PC-9 (cell line): ENCODE measurements at regions not wholly inside any gene's neighbourhood (a gene's known extent, or its start where the extent isn't known, plus 50 kb on each side); places are given as distances from the start of the nearest gene placed in this dataset.

Experiments
- BruUV-seq: library from RNA; stranded (reverse); fragments of 400-500 nt; replicated peaks from 2 replicates; lab custom pipeline; 2021; lab: Mats Ljungman, UMichigan
- CTCF ChIA-PET: fragments of 300-600 bp; sonication (Branson Sonifier 250); formaldehyde crosslinking; loops from one replicate; lab custom pipeline; 2022; ENCODE audit warnings: antibody characterized with exemption; lab: Charles Lee
- POLR2A ChIA-PET: fragments of 300-600 bp; sonication (Branson Sonifier 250); formaldehyde crosslinking; loops from one replicate; lab custom pipeline; 2022; ENCODE audit warnings: antibody characterized with exemption; ENCODE audit not compliant: unreplicated experiment; lab: Charles Lee
- DNase-seq, 2 experiments: peaks; one replicate each; pipeline versions ENCODE4 v3.0.0 to v3.0.0-alpha.2; 2015 to 2022; ENCODE audit warnings: mixed read lengths in 1 of 2
- H2AFZ ChIP-seq: fragments of 200-600 bp; sonication (generic); 2 replicates; pipeline ENCODE4 v1.8.1; 2017; ENCODE audit warnings: antibody characterized with exemption
- H3F3A ChIP-seq: fragments of 200-600 bp; sonication (generic); 2 replicates; pipeline ENCODE4 v1.8.1; 2017; ENCODE audit warnings: antibody characterized with exemption, mild to moderate bottlenecking, low read depth; ENCODE audit not compliant: insufficient read depth
- H3K27ac ChIP-seq: fragments of 200-600 bp; sonication (generic); 2 replicates; pipeline ENCODE4 v1.6.1; 2016; ENCODE audit warnings: mixed run types
- H3K27me3 ChIP-seq: fragments of 200-600 bp; sonication (generic); 2 replicates; pipeline ENCODE4 v1.6.1; 2016; ENCODE audit warnings: low read depth, mixed run types; ENCODE audit not compliant: insufficient read depth
- H3K36me3 ChIP-seq: fragments of 200-600 bp; sonication (generic); 2 replicates; pipeline ENCODE4 v1.6.1; 2016; ENCODE audit warnings: low read depth, mixed run types
- H3K4me1 ChIP-seq: fragments of 200-600 bp; sonication (generic); replicated peaks from 2 replicates; pipeline ENCODE4 v1.6.1; 2016; ENCODE audit warnings: mixed run types; ENCODE audit not compliant: insufficient read depth
- H3K4me2 ChIP-seq: fragments of 200-600 bp; sonication (generic); 2 replicates; pipeline ENCODE4 v1.6.1; 2017; ENCODE audit warnings: mixed run types
- H3K4me3 ChIP-seq: fragments of 200-600 bp; sonication (generic); 2 replicates; pipeline ENCODE4 v1.6.1; 2016; ENCODE audit warnings: mixed run types
- H3K79me2 ChIP-seq: fragments of 200-600 bp; sonication (generic); 2 replicates; pipeline ENCODE4 v1.6.1; 2017; ENCODE audit warnings: low read depth, mixed run types
- H3K9me2 ChIP-seq: fragments of 200-600 bp; sonication (generic); 2 replicates; pipeline ENCODE4 v1.8.1; 2017; ENCODE audit warnings: mild to moderate bottlenecking; ENCODE audit not compliant: insufficient read depth
- H3K9me3 ChIP-seq: fragments of 200-600 bp; sonication (generic); 2 replicates; pipeline ENCODE4 v1.8.1; 2016; ENCODE audit warnings: low read depth; ENCODE audit not compliant: insufficient read depth
- H4K20me1 ChIP-seq: fragments of 200-600 bp; sonication (generic); 2 replicates; pipeline ENCODE4 v1.8.1; 2017; ENCODE audit not compliant: insufficient read depth
- CTCF ChIP-seq: fragments of 200-600 bp; sonication (generic); conservative IDR thresholded peaks from 2 replicates; pipeline ENCODE4 v1.6.1; 2017; ENCODE audit warnings: mixed run types, antibody characterized with exemption, mild to moderate bottlenecking, moderate library complexity
- EZH2 ChIP-seq: fragments of 200-600 bp; sonication (generic); IDR thresholded peaks from 2 replicates; pipeline ENCODE4 v1.8.0; 2017; ENCODE audit warnings: antibody characterized with exemption, low read depth
- intact Hi-C: fragments of 100-400 bp; cut with micrococcal nuclease; formaldehyde crosslinking; loops from one replicate; pipeline ENCODE4 v1.10.0; 2022; ENCODE audit not compliant: unreplicated experiment

- H3K4me3 ChIP-seq, result no peak overlapping the region
- intact Hi-C loops, result loop anchor here (5.0 kb wide), 1 partner anchor 1489 kb away; the partner anchor contains the start of gene PTPRT
- H3K79me2 ChIP-seq, result no peaks in the 10 kb centered on the region
- peak in 1 of 2 experiments; percentile 5 for DNase-seq
- no TSS peak for BruUV-seq
- no peak overlapping the region for H3K4me2 ChIP-seq
- peaks cover 12% of the 10 kb centered on the region for H3F3A ChIP-seq
- no peaks in the 10 kb centered on the region for H4K20me1 ChIP-seq
- no peak overlapping the region for H3K27ac ChIP-seq
- H2AFZ ChIP-seq, result no peak overlapping the region
- H3K9me2 ChIP-seq, result no peaks in the 10 kb centered on the region
- H3K36me3 ChIP-seq, result no peaks in the 10 kb centered on the region
- 0 out of 2 replicates have a peak, but pooled peaks cover 8% of the 10 kb centered on the region for H3K27me3 ChIP-seq
- ChIA-PET CTCF (no interaction called here), POLR2A (interaction anchor here (0.7 kb wide), 1 partner anchor 125 kb away, joined by 3 read pairs; no protein-coding TSS in a partner anchor)
- peaks cover 8% of the 10 kb centered on the region for H3K4me1 ChIP-seq
- no peaks in the 10 kb centered on the region for H3K9me3 ChIP-seq
- TF ChIP-seq CTCF (peak; percentile 95), EZH2 (no peak)
These were observed 79.8 kb upstream of the CHD6 start for GRCh38 chr20:41697861-41698559.

GRCh38 chr20:41696428-41696827 is 78.3 kb upstream of the CHD6 start:
- Histone ChIP-seq H3K9me3 (no peaks in the 10 kb centered on the region), H3K9me2 (no peaks in the 10 kb centered on the region), H3K79me2 (no peaks in the 10 kb centered on the region), H3K36me3 (no peaks in the 10 kb centered on the region), H3K27ac (no peak overlapping the region), H3K4me1 (peaks cover 12% of the 10 kb centered on the region), H3F3A (peaks cover 12% of the 10 kb centered on the region), H2AFZ (no peak overlapping the region), H3K4me2 (no peak overlapping the region), H3K4me3 (no peak overlapping the region), H3K27me3 (0 out of 2 replicates have a peak, but pooled peaks cover 8% of the 10 kb centered on the region), H4K20me1 (no peaks in the 10 kb centered on the region)
- DNase-seq, result no peak
- ChIA-PET CTCF (no interaction called here), POLR2A (interaction anchor here (0.6 kb wide), 1 partner anchor 343 kb away, joined by 3 read pairs; no protein-coding TSS in a partner anchor)
- no peak for TF ChIP-seq CTCF
- no peak for TF ChIP-seq EZH2
- intact Hi-C loops, result loop anchor here (5.0 kb wide), 1 partner anchor 1491 kb away; the partner anchor contains the start of gene PTPRT
- no TSS peak for BruUV-seq

DNA sequence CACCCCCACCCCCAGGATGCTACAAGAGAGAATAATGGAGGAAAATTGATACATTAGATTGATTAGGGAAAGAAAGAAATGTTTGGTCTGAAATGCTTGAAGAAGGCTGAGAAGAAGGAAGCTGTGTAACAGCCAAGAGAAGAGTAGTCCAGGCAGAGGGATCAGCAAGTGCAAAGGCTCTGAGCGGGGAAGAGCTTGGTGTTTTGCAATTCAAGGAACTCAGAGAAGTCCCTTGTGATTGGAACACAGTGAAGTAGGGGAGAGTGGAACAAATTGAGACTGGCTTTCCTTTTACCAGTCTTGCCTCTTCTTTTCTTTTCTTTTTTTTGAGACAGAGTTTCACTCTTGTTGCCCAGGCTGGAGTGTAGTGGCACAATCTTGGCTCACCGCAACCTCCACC is 76.6 kb upstream of the CHD6 start:
- 0 out of 2 replicates have a peak, but pooled peaks cover 6% of the 10 kb centered on the region for H3K27me3 ChIP-seq
- H3K9me2 ChIP-seq, result no peaks in the 10 kb centered on the region
- H3K4me3 ChIP-seq, result peak overlapping the region; percentile 83
- no peaks in the 10 kb centered on the region for H3K9me3 ChIP-seq
- H3K79me2 ChIP-seq, result no peaks in the 10 kb centered on the region
- DNase-seq, result no peak
- POLR2A ChIA-PET, result no interaction called here
- H3K36me3 ChIP-seq, result no peaks in the 10 kb centered on the region
- peaks cover 12% of the 10 kb centered on the region for H3K4me1 ChIP-seq
- H2AFZ ChIP-seq, result peak overlapping the region; percentile 91
- H4K20me1 ChIP-seq, result no peaks in the 10 kb centered on the region
- TF ChIP-seq EZH2 (no peak), CTCF (no peak)
- CTCF ChIA-PET, result no interaction called here
- H3K4me2 ChIP-seq, result peak overlapping the region; percentile 100
- no peak overlapping the region for H3K27ac ChIP-seq
- intact Hi-C loops, result loop anchor here (5.0 kb wide), 3 partner anchors 177 to 1493 kb away; partner anchors contain the start of gene PTPRT
- peaks cover 12% of the 10 kb centered on the region for H3F3A ChIP-seq
- no TSS peak for BruUV-seq
